GM12878 (cell line): ENCODE measurements at regions not wholly inside any gene's neighbourhood (a gene's known extent, or its start where the extent isn't known, plus 50 kb on each side); places are given as distances from the start of the nearest gene placed in this dataset.

Experiments used
- ATF2 ChIP-seq: IDR thresholded peaks from 2 replicates; pipeline ENCODE4 v1.6.1; 2012; ENCODE audit warnings: low read length, inconsistent platforms
- CTCF ChIP-seq, 3 experiments: IDR thresholded peaks in 2 of 3; conservative IDR thresholded peaks in 1 of 3; 2 replicates each; pipeline ENCODE4 v1.5.1; 2011; ENCODE audit warnings: low read depth in 3 of 3, low read length in 3 of 3, mild to moderate bottlenecking in 3 of 3, control low read depth in 2 of 3, moderate library complexity in 2 of 3, inconsistent platforms in 1 of 3, mixed read lengths in 1 of 3; ENCODE audit not compliant: control insufficient read depth in 2 of 3, insufficient read depth in 1 of 3; ENCODE audit errors: extremely low read depth in 1 of 3
- E2F4 ChIP-seq: IDR thresholded peaks from 2 replicates; pipeline ENCODE4 v1.6.1; 2012; ENCODE audit warnings: low read depth, low read length, improper control_type of control experiment
- EZH2 ChIP-seq: IDR thresholded peaks from 2 replicates; pipeline ENCODE4 v1.6.1; 2012; ENCODE audit warnings: low read depth, mild to moderate bottlenecking, control low read depth, inconsistent platforms, low read length, borderline replicate concordance; ENCODE audit not compliant: control insufficient read depth
- MAX ChIP-seq: IDR thresholded peaks from 2 replicates; pipeline ENCODE4 v1.6.1; 2012; ENCODE audit warnings: low read depth, low read length, improper control_type of control experiment
- POLR2A ChIP-seq: IDR thresholded peaks from 2 replicates; pipeline ENCODE4 v1.6.1; 2011; ENCODE audit warnings: low read depth, mild to moderate bottlenecking, low read length
- POLR2AphosphoS5 ChIP-seq: IDR thresholded peaks from 2 replicates; pipeline ENCODE4 v1.6.1; 2011; ENCODE audit warnings: mild to moderate bottlenecking, low read length, inconsistent platforms
- SREBF1 ChIP-seq: IDR thresholded peaks from 2 replicates; pipeline ENCODE4 v1.6.1; 2012; ENCODE audit warnings: mild to moderate bottlenecking, low read length
- ZBTB33 ChIP-seq: fragments of 450-650 bp; IDR thresholded peaks from 2 replicates; pipeline ENCODE4 v1.6.1; 2017; ENCODE audit warnings: mild to moderate bottlenecking

- TF ChIP-seq EZH2 (no peak), MAX (no peak), POLR2AphosphoS5 (no peak), POLR2A (no peak), ZBTB33 (no peak), SREBF1 (no peak), CTCF (IDR thresholded peaks at IDR 0.05 in 2 of 3, conservative IDR thresholded peaks at IDR 0.05 in 1 of 3; ENCODE audit: control insufficient read depth in 2 of 3, extremely low read depth in 1 of 3, insufficient read depth in 1 of 3, low read depth in 3 of 3, low read length in 3 of 3) (no peak), E2F4 (no peak), ATF2 (no peak)
Measured at GRCh38 chr4:66946761-66947160, 598.5 kb downstream of the CENPC start.
